Fibroblast of gingiva (primary cell): ENCODE measurements at regions not wholly inside any gene's neighbourhood (a gene's known extent, or its start where the extent isn't known, plus 50 kb on each side); places are given as distances from the start of the nearest gene placed in this dataset.

Experiments
- DNase-seq: peaks from one replicate; pipeline ENCODE4 v3.0.0-alpha.2; 2011; ENCODE audit warnings: low read depth

GRCh38 chr2:12419803-12420202 is 296.9 kb upstream of the TRIB2 start:
- no peak for DNase-seq

- no peak for DNase-seq
These were observed 295.7 kb upstream of the TRIB2 start for GRCh38 chr2:12421046-12421445.

- peak; percentile 73 for DNase-seq
These were observed 292.5 kb upstream of the TRIB2 start for GRCh38 chr2:12424219-12424618.

GRCh38 chr2:12424809-12425208 is 291.9 kb upstream of the TRIB2 start:
- DNase-seq, result peak; percentile 47

GRCh38 chr2:12428324-12428723 is 288.4 kb upstream of the TRIB2 start:
- DNase-seq, result peak; percentile 50

- peak; percentile 66 for DNase-seq
These were observed 287.9 kb upstream of the TRIB2 start for GRCh38 chr2:12428786-12429185.

GRCh38 chr2:12429779-12430406 is 286.8 kb upstream of the TRIB2 start:
- peak; percentile 68 for DNase-seq

GRCh38 chr2:12430407-12431133 is 286.2 kb upstream of the TRIB2 start:
- DNase-seq, result no peak

- DNase-seq, result no peak
These were observed 283.6 kb upstream of the TRIB2 start for GRCh38 chr2:12432985-12433625.

- DNase-seq, result no peak
These were observed 283.1 kb upstream of the TRIB2 start for GRCh38 chr2:12433626-12433990.

GRCh38 chr2:12434630-12435098 is 282.1 kb upstream of the TRIB2 start:
- no peak for DNase-seq

- DNase-seq, result no peak
These were observed 281.1 kb upstream of the TRIB2 start for GRCh38 chr2:12435430-12436222.

GRCh38 chr2:12436483-12436882 is 280.3 kb upstream of the TRIB2 start:
- no peak for DNase-seq

GRCh38 chr2:12436935-12437561 is 279.7 kb upstream of the TRIB2 start:
- DNase-seq, result no peak

- DNase-seq, result no peak
These were observed 276.0 kb upstream of the TRIB2 start for GRCh38 chr2:12440731-12441130.

- no peak for DNase-seq
These were observed 274.8 kb upstream of the TRIB2 start for GRCh38 chr2:12441750-12442475.

- DNase-seq, result no peak
These were observed 274.3 kb upstream of the TRIB2 start for GRCh38 chr2:12442476-12442847.

GRCh38 chr2:12448846-12449505 is 267.8 kb upstream of the TRIB2 start:
- DNase-seq, result peak; percentile 29

- no peak for DNase-seq
These were observed 265.0 kb upstream of the TRIB2 start for GRCh38 chr2:12451726-12452125.

GRCh38 chr2:12452185-12452584 is 264.6 kb upstream of the TRIB2 start:
- DNase-seq, result peak; percentile 78

- DNase-seq, result no peak
These were observed 263.0 kb upstream of the TRIB2 start for GRCh38 chr2:12453731-12454130.
